Skeletal muscle tissue (tissue), 3 donors: ENCODE measurements at regions not wholly inside any gene's neighbourhood (a gene's known extent, or its start where the extent isn't known, plus 50 kb on each side); places are given as distances from the start of the nearest gene placed in this dataset.
"Not testable (repeated sequence)": the region's sequence is repeated elsewhere in the genome, so short reads cannot be mapped to it uniquely, and the experiment has no call there.

ENCODE experiments used
- H3K27ac ChIP-seq: one replicate; pipeline ENCODE4 v1.7.0; 2013; ENCODE audit warnings: mild to moderate bottlenecking, low read depth, low read length, inconsistent platforms
- H3K27me3 ChIP-seq, 3 donors: one replicate each; pipeline ENCODE4 v1.7.0; 2013; ENCODE audit warnings: low read length in 3 of 3; ENCODE audit not compliant: control insufficient read depth in 3 of 3, insufficient read depth in 3 of 3
- H3K36me3 ChIP-seq, 3 donors: one replicate each; pipeline ENCODE4 v1.7.0; 2013; ENCODE audit warnings: low read length in 3 of 3; ENCODE audit not compliant: control insufficient read depth in 3 of 3, insufficient read depth in 3 of 3
- H3K4me1 ChIP-seq, 3 donors: one replicate each; pipeline ENCODE4 v1.7.0; 2013; ENCODE audit warnings: low read length in 3 of 3, mild to moderate bottlenecking in 3 of 3; ENCODE audit not compliant: control insufficient read depth in 3 of 3, insufficient read depth in 3 of 3
- H3K4me3 ChIP-seq, 3 donors: one replicate each; pipeline ENCODE4 v1.7.0; 2013; ENCODE audit warnings: low read length in 3 of 3
- H3K9ac ChIP-seq, 3 donors: one replicate each; pipeline ENCODE4 v1.7.0; 2013; ENCODE audit warnings: low read length in 3 of 3, mild to moderate bottlenecking in 3 of 3, moderate library complexity in 2 of 3, low read depth in 1 of 3
- H3K9me3 ChIP-seq, 3 donors: one replicate each; pipeline ENCODE4 v1.7.0; 2013; ENCODE audit warnings: low read length in 3 of 3; ENCODE audit not compliant: control insufficient read depth in 3 of 3
- donor health status: Osteomylitis.

DNA sequence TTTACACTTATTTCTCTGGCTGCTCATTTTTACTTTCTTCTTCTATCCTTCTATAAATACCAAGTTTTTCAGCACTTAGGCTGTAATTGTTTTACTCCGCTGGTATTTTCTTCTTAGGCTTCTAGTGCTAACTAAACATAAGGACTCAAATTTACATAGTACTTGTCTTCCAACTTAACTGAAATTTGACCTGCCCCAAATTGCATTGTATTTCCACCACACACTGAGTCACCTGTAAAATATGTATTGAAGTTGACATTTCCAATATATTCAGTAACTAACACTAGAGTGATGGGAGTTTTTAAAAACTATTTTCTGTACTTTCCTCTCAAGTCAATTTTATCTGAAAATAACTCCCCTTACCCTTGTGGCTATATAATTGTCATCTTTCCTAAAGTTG is 1794.1 kb upstream of the RAG2 start:
- no peak overlapping the region for H3K9ac ChIP-seq
- no peaks in the 10 kb centered on the region for H3K9me3 ChIP-seq
- H3K27me3 ChIP-seq = no peaks in the 10 kb centered on the region
- H3K36me3 ChIP-seq = no peaks in the 10 kb centered on the region
- H3K4me1 ChIP-seq = no peaks in the 10 kb centered on the region
- no peak overlapping the region for H3K27ac ChIP-seq
- no peak overlapping the region for H3K4me3 ChIP-seq

DNA sequence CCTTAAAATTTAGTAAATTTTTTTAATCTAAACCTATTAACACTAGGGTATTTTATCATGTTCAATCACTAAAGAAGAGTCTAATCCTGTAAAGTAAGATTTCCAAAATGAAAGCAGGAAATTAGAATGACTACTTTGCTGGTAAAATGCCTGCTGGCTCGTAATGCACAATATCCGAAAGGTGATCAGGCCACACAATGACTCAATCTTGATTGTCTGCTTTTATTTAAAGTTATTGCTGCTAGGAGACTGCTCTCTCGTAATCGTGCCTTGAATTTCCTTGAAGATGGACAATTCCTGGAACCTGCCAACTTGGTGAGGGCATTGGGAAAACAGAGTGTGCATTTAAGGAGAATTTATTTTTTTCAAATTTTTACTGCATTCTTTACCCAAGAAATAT is 1786.5 kb upstream of the RAG2 start:
- H3K9ac ChIP-seq = no peak overlapping the region
- H3K4me3 ChIP-seq = no peak overlapping the region
- H3K27me3 ChIP-seq = no peaks in the 10 kb centered on the region
- no peaks in the 10 kb centered on the region for H3K36me3 ChIP-seq
- no peak overlapping the region for H3K27ac ChIP-seq
- H3K9me3 ChIP-seq = no peaks in the 10 kb centered on the region
- H3K4me1 ChIP-seq = no peaks in the 10 kb centered on the region

DNA sequence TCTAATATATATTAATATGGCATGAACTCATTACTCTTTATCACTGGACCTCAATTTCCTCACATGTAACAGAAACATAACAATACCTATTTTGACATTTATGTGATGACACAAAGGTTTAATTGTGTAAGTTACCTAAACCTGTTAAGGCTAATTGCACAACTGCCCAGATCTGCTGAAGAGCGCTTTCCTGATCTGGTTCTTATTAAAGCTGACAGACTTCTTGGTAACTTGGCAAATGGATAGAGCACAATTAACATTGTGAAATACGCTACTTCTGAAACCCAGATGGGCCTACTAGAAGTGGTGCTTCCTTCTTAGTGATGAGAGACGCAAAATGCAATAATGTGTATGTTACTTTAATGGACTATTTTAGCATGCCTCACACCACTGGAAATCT is 1767.2 kb upstream of the RAG2 start:
- H3K36me3 ChIP-seq = no peaks in the 10 kb centered on the region
- H3K4me1 ChIP-seq = no peaks in the 10 kb centered on the region
- H3K27me3 ChIP-seq = no peaks in the 10 kb centered on the region
- H3K9me3 ChIP-seq = no peaks in the 10 kb centered on the region
- H3K4me3 ChIP-seq = no peak overlapping the region
- no peak overlapping the region for H3K9ac ChIP-seq
- no peak overlapping the region for H3K27ac ChIP-seq

DNA sequence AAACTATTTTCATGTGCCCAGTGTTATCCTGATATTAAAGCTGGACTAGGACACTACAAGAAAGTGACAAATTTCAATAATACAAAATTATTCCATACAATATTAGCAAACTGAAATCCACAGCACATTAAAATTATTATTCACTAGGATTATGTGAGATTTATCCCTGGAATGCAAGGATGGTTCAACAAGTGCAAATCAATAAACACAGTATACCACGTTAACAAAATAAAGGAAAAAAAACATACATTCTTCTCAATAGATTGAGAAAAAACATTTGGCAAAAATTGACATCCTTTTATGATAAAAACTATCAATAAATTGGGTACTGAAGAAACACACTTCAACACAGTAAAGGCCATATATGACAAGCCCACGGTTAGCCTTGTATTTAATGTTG is 1758.2 kb upstream of the RAG2 start:
- no peaks in the 10 kb centered on the region for H3K27me3 ChIP-seq
- no peak overlapping the region for H3K9ac ChIP-seq
- H3K9me3 ChIP-seq = no peaks in the 10 kb centered on the region
- no peaks in the 10 kb centered on the region for H3K36me3 ChIP-seq
- H3K27ac ChIP-seq = no peak overlapping the region
- no peaks in the 10 kb centered on the region for H3K4me1 ChIP-seq
- no peak overlapping the region for H3K4me3 ChIP-seq

DNA sequence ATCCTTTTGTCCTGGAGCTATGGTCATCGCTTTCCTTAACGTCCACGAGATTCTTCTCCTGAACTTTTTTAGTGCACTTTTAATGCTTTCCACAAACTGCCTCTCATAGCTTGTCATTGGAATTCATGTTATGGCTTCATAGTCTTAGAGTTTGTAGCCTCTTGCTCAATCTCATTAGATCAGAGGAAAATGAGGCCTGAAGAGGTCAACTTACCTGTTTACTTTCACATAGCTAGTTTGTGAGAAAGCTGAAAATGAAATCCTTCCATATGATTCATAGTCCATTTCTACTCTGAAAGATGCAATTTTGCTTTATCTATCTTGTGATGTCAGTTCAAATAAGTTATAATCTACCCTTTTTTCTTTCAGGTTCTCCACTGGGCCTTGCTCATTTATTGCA is 1747.2 kb upstream of the RAG2 start:
- H3K27me3 ChIP-seq = no peaks in the 10 kb centered on the region
- no peak overlapping the region for H3K9ac ChIP-seq
- H3K27ac ChIP-seq = no peak overlapping the region
- H3K4me1 ChIP-seq = no peaks in the 10 kb centered on the region
- no peak overlapping the region for H3K4me3 ChIP-seq
- no peaks in the 10 kb centered on the region for H3K36me3 ChIP-seq
- H3K9me3 ChIP-seq = peaks cover 0 to 2% (median 0%) of the 10 kb centered on the region in 3 donors

DNA sequence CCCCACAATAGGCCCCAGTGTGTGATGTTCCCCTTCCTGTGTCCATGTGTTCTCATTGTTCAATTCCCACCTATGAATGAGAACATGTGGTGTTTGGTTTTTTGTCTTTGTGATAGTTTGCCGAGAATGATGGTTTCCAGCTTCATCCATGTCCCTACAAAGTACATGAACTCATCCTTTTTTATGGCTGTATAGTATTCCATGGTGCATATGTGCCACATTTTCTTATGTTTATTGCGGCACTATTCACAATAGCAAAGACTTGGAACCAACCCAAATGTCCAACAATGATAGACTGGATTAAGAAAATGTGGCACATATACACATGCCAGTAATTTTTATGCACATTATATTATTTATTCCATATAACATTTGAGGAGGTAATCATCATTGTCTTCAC is 1743.6 kb upstream of the RAG2 start:
- H3K27me3 ChIP-seq, H3K9me3 ChIP-seq, H3K27ac ChIP-seq: not testable (repeated sequence)

DNA sequence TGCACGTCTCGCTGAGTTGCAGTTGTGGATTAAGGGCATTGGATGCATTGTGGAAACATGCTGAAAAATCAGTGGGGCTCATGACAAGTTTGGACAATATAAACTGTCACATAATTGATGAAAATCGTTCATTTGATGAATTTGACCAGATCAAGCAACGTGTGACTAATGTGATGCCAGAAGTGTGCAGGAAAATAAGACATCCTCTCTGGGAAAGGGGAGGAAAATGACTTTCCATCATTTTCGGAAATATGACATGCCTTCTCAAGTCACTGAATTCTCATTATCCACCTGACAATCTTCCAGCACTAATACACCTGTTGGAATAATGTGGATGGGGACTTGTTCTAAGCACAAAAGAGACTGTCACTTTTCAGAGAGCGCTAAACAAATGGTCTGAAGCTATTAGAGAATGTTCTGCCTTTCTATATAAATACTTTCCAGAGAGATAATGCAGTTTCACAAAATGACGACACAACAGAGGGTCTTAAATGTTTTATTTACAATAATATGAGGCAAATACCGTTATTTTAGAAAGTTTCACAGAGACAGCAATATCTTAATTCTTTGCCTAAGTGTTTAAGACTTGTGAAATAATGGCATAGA is 1741.9 kb upstream of the RAG2 start:
- H3K27ac ChIP-seq = no peak overlapping the region

More for the DNA sequence above, 1743.6 kb upstream of the RAG2 start:
- not testable (repeated sequence) for H3K9ac ChIP-seq, H3K4me1 ChIP-seq, H3K4me3 ChIP-seq, H3K36me3 ChIP-seq

DNA sequence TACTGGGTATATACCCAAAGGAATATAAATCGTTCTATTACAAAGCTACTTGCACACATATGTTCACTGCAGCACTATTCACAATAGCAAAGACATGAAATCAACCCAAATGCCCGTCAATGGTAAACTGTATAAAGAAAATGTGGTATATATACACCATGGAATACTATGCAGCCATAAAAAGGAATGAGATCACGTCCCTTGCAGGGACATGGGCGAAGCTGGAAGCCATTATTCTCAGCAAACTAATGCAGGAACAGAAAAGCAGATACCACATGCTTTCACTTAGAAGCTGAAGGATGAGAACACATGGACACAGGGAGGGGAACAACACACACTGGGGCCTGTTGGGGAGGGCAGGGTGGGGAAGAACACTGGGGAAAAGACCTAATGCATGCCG is 1740.0 kb upstream of the RAG2 start:
- H3K4me3 ChIP-seq, H3K27me3 ChIP-seq, H3K27ac ChIP-seq: not testable (repeated sequence)

More for the DNA sequence above, 1741.9 kb upstream of the RAG2 start:
- no peaks in the 10 kb centered on the region for H3K4me1 ChIP-seq
- H3K4me3 ChIP-seq = no peak overlapping the region
- H3K36me3 ChIP-seq = no peaks in the 10 kb centered on the region
- H3K9ac ChIP-seq = no peak overlapping the region
- H3K27me3 ChIP-seq = no peaks in the 10 kb centered on the region
- H3K9me3 ChIP-seq = no peaks in the 10 kb centered on the region

DNA sequence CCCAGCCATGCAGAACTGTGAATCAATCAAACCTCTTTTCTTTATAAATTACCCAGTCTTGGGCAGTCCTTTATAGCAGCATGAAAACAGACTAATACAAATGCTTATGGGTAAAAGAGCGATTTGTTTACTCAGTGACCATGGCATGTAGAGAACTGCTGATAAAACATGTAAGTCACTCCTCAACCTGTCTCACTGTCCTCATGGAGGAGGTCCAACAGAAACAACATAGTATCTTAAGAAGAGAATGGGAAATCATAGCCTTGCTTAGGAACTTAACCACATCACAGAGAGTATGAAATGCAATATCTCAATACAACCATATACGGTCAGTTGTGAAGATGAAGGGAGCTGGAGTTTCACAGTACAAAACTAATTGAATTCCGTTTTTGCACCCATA is 1734.0 kb upstream of the RAG2 start:
- Histone ChIP-seq H3K36me3 (no peaks in the 10 kb centered on the region), H3K4me3 (no peak overlapping the region), H3K27ac (no peak overlapping the region), H3K9me3 (no peaks in the 10 kb centered on the region), H3K4me1 (no peaks in the 10 kb centered on the region), H3K9ac (no peak overlapping the region), H3K27me3 (no peaks in the 10 kb centered on the region)

More for the DNA sequence above, 1740.0 kb upstream of the RAG2 start:
- H3K36me3 ChIP-seq, H3K9ac ChIP-seq, H3K4me1 ChIP-seq, H3K9me3 ChIP-seq: not testable (repeated sequence)

DNA sequence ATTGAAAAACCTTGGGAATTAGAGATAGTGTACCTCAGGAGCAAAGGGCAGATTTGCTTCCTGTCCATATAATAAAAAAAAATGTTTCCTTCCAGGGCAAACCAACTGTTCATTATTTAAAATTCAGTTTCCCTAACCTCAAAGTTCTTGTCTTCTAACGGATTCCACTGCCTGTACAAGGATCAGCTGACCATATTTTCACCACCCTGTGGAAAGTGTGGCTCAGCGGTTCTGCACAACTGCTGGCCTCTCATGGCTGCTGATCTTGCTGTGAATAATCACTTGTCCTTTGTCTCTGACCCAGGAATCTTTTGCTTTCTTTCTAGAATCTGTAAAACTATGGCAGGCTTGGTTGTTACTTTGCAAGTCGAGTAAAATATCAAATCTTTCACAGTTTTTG is 1732.5 kb upstream of the RAG2 start:
- no peaks in the 10 kb centered on the region for H3K4me1 ChIP-seq
- H3K36me3 ChIP-seq = no peaks in the 10 kb centered on the region
- no peak overlapping the region for H3K4me3 ChIP-seq
- H3K9me3 ChIP-seq = no peaks in the 10 kb centered on the region
- no peaks in the 10 kb centered on the region for H3K27me3 ChIP-seq
- H3K9ac ChIP-seq = no peak overlapping the region
- H3K27ac ChIP-seq = no peak overlapping the region
